ENCODE measurements at regions not wholly inside any gene's neighbourhood (a gene's known extent, or its start where the extent isn't known, plus 50 kb on each side); places are given as distances from the start of the nearest gene placed in this dataset.

- Mint-ChIP-seq H3K4me1 (no peaks in the 10 kb centered on the region), H3K27ac (no peak overlapping the region), H3K36me3 (no peaks in the 10 kb centered on the region), H3K4me3 (no peak overlapping the region), H3K27me3 (ENCODE audit: low read depth) (no peaks in the 10 kb centered on the region), H3K9me3 (peaks cover 8% of the 10 kb centered on the region)
- DNase-seq (ENCODE audit: low spot score) (no peak), ATAC-seq (no peak)
- ChIA-PET CTCF (no interaction called here), POLR2A (no interaction called here)
- TF ChIP-seq GTF2I (CRISPR knock-in tag; conservative IDR thresholded peaks at IDR 0.05) (no peak), ZNF423 (CRISPR knock-in tag; IDR thresholded peaks at IDR 0.05) (no peak), ERG (CRISPR knock-in tag; IDR thresholded peaks at IDR 0.05) (no peak), NFE2L1 (CRISPR knock-in tag; IDR thresholded peaks at IDR 0.05) (no peak), ATF1 (CRISPR knock-in tag; IDR thresholded peaks at IDR 0.05) (no peak), ZNF396 (CRISPR knock-in tag; IDR thresholded peaks at IDR 0.05; ENCODE audit: borderline replicate concordance) (no peak), HMGXB4 (CRISPR knock-in tag; IDR thresholded peaks at IDR 0.05) (no peak), ZNF532 (CRISPR knock-in tag; IDR thresholded peaks at IDR 0.05; ENCODE audit: borderline replicate concordance) (no peak), NFYB (CRISPR knock-in tag; conservative IDR thresholded peaks at IDR 0.05; ENCODE audit: low read depth) (no peak), TCF7 (CRISPR knock-in tag; IDR thresholded peaks at IDR 0.05; ENCODE audit: low read depth) (no peak), TEAD4 (CRISPR knock-in tag; IDR thresholded peaks at IDR 0.05) (no peak), NR2C2 (CRISPR knock-in tag; IDR thresholded peaks at IDR 0.05) (no peak), CBFB (CRISPR knock-in tag; IDR thresholded peaks at IDR 0.05; ENCODE audit: low read depth) (no peak), MAX (CRISPR knock-in tag; IDR thresholded peaks at IDR 0.05) (no peak)
Measured at GRCh38 chr5:147037515-147038205, 159.1 kb upstream of the PPP2R2B start.

GRCh38 chr5:147040856-147041255, 162.3 kb upstream of the PPP2R2B start:
- TF ChIP-seq RELA (CRISPR knock-in tag; IDR thresholded peaks at IDR 0.05; ENCODE audit: borderline replicate concordance) (no peak), USF2 (CRISPR knock-in tag; IDR thresholded peaks at IDR 0.05) (no peak)
- Mint-ChIP-seq H3K4me3 (no peak overlapping the region), H3K36me3 (no peaks in the 10 kb centered on the region), H3K27me3 (ENCODE audit: low read depth) (no peaks in the 10 kb centered on the region), H3K27ac (no peak overlapping the region), H3K4me1 (peaks cover 4% of the 10 kb centered on the region), H3K9me3 (no peaks in the 10 kb centered on the region)
- ChIA-PET CTCF (interaction anchor here (2.7 kb wide), 1 partner anchor 148 kb away, joined by 12 read pairs; no protein-coding TSS in a partner anchor), POLR2A (no interaction called here)
- ATAC-seq (peak; percentile 66), DNase-seq (ENCODE audit: low spot score) (no peak)

All from WTC11 (cell line).